GM20000 (cell line): ENCODE measurements at regions not wholly inside any gene's neighbourhood (a gene's known extent, or its start where the extent isn't known, plus 50 kb on each side); places are given as distances from the start of the nearest gene placed in this dataset.

Experiments
- DNase-seq: peaks from one replicate; pipeline ENCODE4 v3.0.0; 2012; ENCODE audit warnings: low spot score
- CTCF ChIP-seq: IDR thresholded peaks from 2 replicates; pipeline ENCODE4 v1.5.1; 2012; ENCODE audit warnings: mild to moderate bottlenecking, control low read depth; ENCODE audit errors: extremely low read depth, missing control alignments

GRCh38 chr2:239498576-239498975 is 97.8 kb upstream of the HDAC4 start:
- no peak for DNase-seq

GRCh38 chr2:239496700-239497099 is 95.9 kb upstream of the HDAC4 start:
- TF ChIP-seq CTCF: no peak
- no peak for DNase-seq

More at GRCh38 chr2:239498576-239498975, 97.8 kb upstream of the HDAC4 start:
- no peak for TF ChIP-seq CTCF

GRCh38 chr2:239495791-239496233 is 95.0 kb upstream of the HDAC4 start:
- DNase-seq: no peak
- no peak for TF ChIP-seq CTCF

- no peak for TF ChIP-seq CTCF
- no peak for DNase-seq
Measured at GRCh38 chr2:239495175-239495574, 94.4 kb upstream of the HDAC4 start.

GRCh38 chr2:239494578-239494977 is 93.8 kb upstream of the HDAC4 start:
- no peak for TF ChIP-seq CTCF
- no peak for DNase-seq

GRCh38 chr2:239489481-239489880 is 88.7 kb upstream of the HDAC4 start:
- no peak for TF ChIP-seq CTCF
- no peak for DNase-seq

DNA sequence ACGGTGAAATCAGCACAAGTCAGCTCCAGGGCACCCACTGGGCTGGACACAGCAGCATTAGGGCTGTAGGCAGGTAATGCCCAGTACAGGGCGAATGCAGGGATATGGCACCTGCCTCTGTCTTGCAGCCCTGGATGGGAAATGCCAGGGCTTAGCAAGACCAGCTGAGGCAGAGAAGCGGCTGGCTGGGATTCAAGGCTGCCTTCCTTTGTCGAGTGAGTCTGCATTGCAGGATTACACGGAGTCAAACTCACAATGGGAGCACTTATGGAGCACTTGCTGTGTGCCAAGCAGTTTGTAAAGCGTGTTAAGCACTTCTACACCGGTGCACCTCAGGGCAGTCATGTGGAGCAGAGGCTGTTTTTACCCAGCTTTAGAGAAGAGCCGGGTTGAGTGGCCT is 87.3 kb upstream of the HDAC4 start:
- no peak for DNase-seq

More for the DNA sequence above, 87.3 kb upstream of the HDAC4 start:
- TF ChIP-seq CTCF: no peak
